Muscle of leg (tissue), 3 donors: ENCODE measurements at regions not wholly inside any gene's neighbourhood (a gene's known extent, or its start where the extent isn't known, plus 50 kb on each side); places are given as distances from the start of the nearest gene placed in this dataset.

Experiments
- DNase-seq: peaks from one replicate; pipeline ENCODE4 v3.0.0; 2013
- H3K27ac ChIP-seq: one replicate; pipeline ENCODE4 v1.5.1; 2013; ENCODE audit warnings: mild to moderate bottlenecking, low read length, control low read depth
- H3K27me3 ChIP-seq: one replicate; pipeline ENCODE4 v1.6.1; 2013; ENCODE audit warnings: low read length; ENCODE audit not compliant: control insufficient read depth, insufficient read depth
- H3K36me3 ChIP-seq: one replicate; pipeline ENCODE4 v1.6.1; 2013; ENCODE audit warnings: low read length; ENCODE audit not compliant: control insufficient read depth, insufficient read depth
- H3K4me1 ChIP-seq: one replicate; pipeline ENCODE4 v1.6.1; 2013; ENCODE audit warnings: low read length; ENCODE audit not compliant: control insufficient read depth, insufficient read depth
- H3K4me3 ChIP-seq: one replicate; pipeline ENCODE4 v1.5.1; 2013; ENCODE audit warnings: low read length, control low read depth
- H3K9me3 ChIP-seq: replicated peaks from 2 replicates; pipeline ENCODE4 v1.6.1; 2013; ENCODE audit warnings: low read depth, low read length; ENCODE audit not compliant: control insufficient read depth
- WGBS: methylation state at CpG from one replicate; pipeline ENCODE4 v1.1.5; 2013; ENCODE audit warnings: missing lambda C conversion rate; ENCODE audit not compliant: insufficient coverage; 5-methylcytosine and 5-hydroxymethylcytosine counted together

- DNase-seq = peak; percentile 85
- no peaks in the 10 kb centered on the region for H3K36me3 ChIP-seq
- WGBS = 37% methylated on average over 13 of the region's 16 CpGs
- peaks cover 4% of the 10 kb centered on the region for H3K27me3 ChIP-seq
- H3K4me3 ChIP-seq = no peak overlapping the region
- H3K9me3 ChIP-seq = no peaks in the 10 kb centered on the region
- H3K4me1 ChIP-seq = peaks cover 21% of the 10 kb centered on the region
- H3K27ac ChIP-seq = peak overlapping the region; percentile 64
These were observed 297.1 kb downstream of the ETS1 start for GRCh38 chr11:128290106-128290840.

GRCh38 chr11:128289048-128289447 is 298.3 kb downstream of the ETS1 start:
- H3K36me3 ChIP-seq = no peaks in the 10 kb centered on the region
- peaks cover 2% of the 10 kb centered on the region for H3K27me3 ChIP-seq
- no peak for DNase-seq
- WGBS = 87% methylated on average over 5 of the region's 7 CpGs
- no peaks in the 10 kb centered on the region for H3K9me3 ChIP-seq
- H3K27ac ChIP-seq = no peak overlapping the region
- H3K4me1 ChIP-seq = peaks cover 16% of the 10 kb centered on the region
- H3K4me3 ChIP-seq = no peak overlapping the region

GRCh38 chr11:128288368-128288767 is 299.0 kb downstream of the ETS1 start:
- Histone ChIP-seq H3K36me3 (no peaks in the 10 kb centered on the region), H3K27me3 (no peaks in the 10 kb centered on the region), H3K9me3 (no peaks in the 10 kb centered on the region), H3K4me3 (no peak overlapping the region), H3K4me1 (peaks cover 11% of the 10 kb centered on the region), H3K27ac (no peak overlapping the region)
- 79% methylated on average over 2 of the region's 4 CpGs for WGBS
- DNase-seq = no peak

GRCh38 chr11:128285321-128285720 is 302.0 kb downstream of the ETS1 start:
- Histone ChIP-seq H3K4me1 (peaks cover 2% of the 10 kb centered on the region), H3K36me3 (no peaks in the 10 kb centered on the region), H3K27ac (no peak overlapping the region), H3K27me3 (no peaks in the 10 kb centered on the region), H3K9me3 (no peaks in the 10 kb centered on the region), H3K4me3 (no peak overlapping the region)
- WGBS = no CpG with 5 or more reads among the region's 2 CpGs
- no peak for DNase-seq

GRCh38 chr11:128284634-128285033 is 302.7 kb downstream of the ETS1 start:
- H3K36me3 ChIP-seq = no peaks in the 10 kb centered on the region

GRCh38 chr11:128283451-128283850 is 303.9 kb downstream of the ETS1 start:
- 29% methylated on average over 1 of the region's 1 CpG for WGBS
- H3K27ac ChIP-seq = no peak overlapping the region
- DNase-seq = no peak

More at GRCh38 chr11:128284634-128285033, 302.7 kb downstream of the ETS1 start:
- Histone ChIP-seq H3K27me3 (no peaks in the 10 kb centered on the region), H3K4me1 (peaks cover 3% of the 10 kb centered on the region), H3K27ac (no peak overlapping the region), H3K9me3 (no peaks in the 10 kb centered on the region), H3K4me3 (no peak overlapping the region)
- DNase-seq = no peak
- WGBS = no CpG with 5 or more reads among the region's 4 CpGs

GRCh38 chr11:128282053-128282452 is 305.3 kb downstream of the ETS1 start:
- Histone ChIP-seq H3K27ac (no peak overlapping the region), H3K4me3 (no peak overlapping the region), H3K9me3 (no peaks in the 10 kb centered on the region), H3K36me3 (no peaks in the 10 kb centered on the region), H3K27me3 (no peaks in the 10 kb centered on the region), H3K4me1 (peaks cover 3% of the 10 kb centered on the region)
- no peak for DNase-seq
- WGBS = 92% methylated on average over 2 of the region's 7 CpGs

More at GRCh38 chr11:128283451-128283850, 303.9 kb downstream of the ETS1 start:
- Histone ChIP-seq H3K27me3 (no peaks in the 10 kb centered on the region), H3K4me1 (peaks cover 3% of the 10 kb centered on the region), H3K36me3 (no peaks in the 10 kb centered on the region), H3K9me3 (no peaks in the 10 kb centered on the region), H3K4me3 (no peak overlapping the region)

GRCh38 chr11:128279866-128280265 is 307.5 kb downstream of the ETS1 start:
- Histone ChIP-seq H3K27me3 (no peaks in the 10 kb centered on the region), H3K9me3 (peaks cover 2% of the 10 kb centered on the region), H3K27ac (no peak overlapping the region), H3K4me1 (peaks cover 3% of the 10 kb centered on the region), H3K36me3 (no peaks in the 10 kb centered on the region), H3K4me3 (no peak overlapping the region)
- 0% methylated on average over 1 of the region's 1 CpG for WGBS
- peak; percentile 69 for DNase-seq

- Histone ChIP-seq H3K36me3 (no peaks in the 10 kb centered on the region), H3K27me3 (no peaks in the 10 kb centered on the region), H3K4me1 (no peaks in the 10 kb centered on the region), H3K9me3 (peaks cover 2% of the 10 kb centered on the region), H3K27ac (no peak overlapping the region), H3K4me3 (no peak overlapping the region)
- DNase-seq = no peak
- 100% methylated on average over 1 of the region's 2 CpGs for WGBS
These were observed 313.6 kb downstream of the ETS1 start for GRCh38 chr11:128273736-128274135.

GRCh38 chr11:128271401-128271800 is 316.0 kb downstream of the ETS1 start:
- no peak overlapping the region for H3K4me3 ChIP-seq
- no peaks in the 10 kb centered on the region for H3K27me3 ChIP-seq
- WGBS = no CpG with 5 or more reads among the region's 1 CpG
- DNase-seq = peak; percentile 78
- no peaks in the 10 kb centered on the region for H3K36me3 ChIP-seq
- H3K9me3 ChIP-seq = peaks cover 1% of the 10 kb centered on the region
- H3K4me1 ChIP-seq = no peaks in the 10 kb centered on the region
- peak overlapping the region; percentile 68 for H3K27ac ChIP-seq
